ENCODE measurements at regions not wholly inside any gene's neighbourhood (a gene's known extent, or its start where the extent isn't known, plus 50 kb on each side); places are given as distances from the start of the nearest gene placed in this dataset.

DNA sequence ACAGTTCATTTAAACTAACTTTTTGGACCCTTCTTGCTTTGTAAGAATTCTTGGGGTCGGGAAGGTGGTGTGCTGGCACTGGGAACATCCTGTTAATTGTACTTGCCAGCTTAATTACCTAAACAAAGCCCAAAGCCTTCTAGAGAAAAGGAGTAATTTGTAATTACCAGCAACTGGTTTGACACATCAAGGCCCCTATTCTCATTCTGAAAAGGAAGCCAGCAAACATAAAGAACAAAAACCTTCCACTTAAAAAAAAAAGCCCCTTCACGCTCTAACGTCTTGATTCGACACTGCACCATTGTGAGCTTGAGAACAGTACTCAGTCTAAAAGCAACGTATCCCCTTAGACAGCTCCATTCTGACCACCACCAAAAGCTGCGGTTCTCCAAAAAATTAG is 74.7 kb upstream of the RPH3AL start:
- Histone ChIP-seq H3K4me3 (no peak overlapping the region), H3K27ac (ENCODE audit: extremely low read depth, low read depth, low read length) (no peak overlapping the region), H3K27me3 (ENCODE audit: control insufficient read depth in 2 of 2, insufficient read depth in 2 of 2, low read length in 2 of 2) (peaks cover 2 to 14% of the 10 kb centered on the region in 2 experiments; a peak in 2 of 5 replicates), H3K4me2 (ENCODE audit: insufficient read depth, low read length) (no peak overlapping the region), H3K9ac (ENCODE audit: insufficient read depth in 1 of 2, low read depth in 2 of 2, low read length in 2 of 2) (no peak overlapping the region), H3K9me1 (ENCODE audit: control insufficient read depth, insufficient read depth, low read length) (no peaks in the 10 kb centered on the region), H3K79me2 (ENCODE audit: control insufficient read depth, insufficient read depth, low read length) (no peaks in the 10 kb centered on the region), H3K9me3 (replicated peaks; ENCODE audit: control insufficient read depth, insufficient read depth, low read depth, low read length) (no peaks in the 10 kb centered on the region), H3K4me1 (replicated peaks in 1 of 2; ENCODE audit: control insufficient read depth in 2 of 2, insufficient read depth in 2 of 2, low read length in 2 of 2) (peaks cover 0 to 3% of the 10 kb centered on the region in 2 experiments; a peak in 3 of 5 replicates), H2AFZ (ENCODE audit: low read depth, low read length) (no peak overlapping the region), H4K20me1 (replicated peaks; ENCODE audit: control insufficient read depth, insufficient read depth, low read length) (no peaks in the 10 kb centered on the region), H3K36me3 (ENCODE audit: control insufficient read depth, insufficient read depth, low read length) (no peaks in the 10 kb centered on the region)
- ATAC-seq (no peak), DNase-seq (ENCODE audit: extremely low read depth in 1 of 4, low spot score in 3 of 4) (no peak), FAIRE-seq (no peak)
- TF ChIP-seq RAD21 (CRISPR knock-in tag; conservative IDR thresholded peaks at IDR 0.05 in 1 of 2, IDR thresholded peaks at IDR 0.05 in 1 of 2) (no peak), PRPF4 (IDR thresholded peaks at IDR 0.05; ENCODE audit: insufficient read depth, low read depth, low read length, poor library complexity, severe bottlenecking) (no peak), BMI1 (IDR thresholded peaks at IDR 0.05; ENCODE audit: low read length) (no peak), PPARD (CRISPR knock-in tag; IDR thresholded peaks at IDR 0.05) (no peak), U2AF2 (optimal IDR thresholded peaks at IDR 0.05; ENCODE audit: low read depth, low read length) (no peak), BHLHE40 (IDR thresholded peaks at IDR 0.05; ENCODE audit: low read length) (no peak), ZNF644 (tag; IDR thresholded peaks at IDR 0.05; ENCODE audit: low read depth) (no peak), STAG1 (CRISPR knock-in tag; IDR thresholded peaks at IDR 0.05; ENCODE audit: borderline replicate concordance) (no peak), SMAD4 (CRISPR knock-in tag; conservative IDR thresholded peaks at IDR 0.05) (no peak)
- TF ChIP-seq, protein P1, sequence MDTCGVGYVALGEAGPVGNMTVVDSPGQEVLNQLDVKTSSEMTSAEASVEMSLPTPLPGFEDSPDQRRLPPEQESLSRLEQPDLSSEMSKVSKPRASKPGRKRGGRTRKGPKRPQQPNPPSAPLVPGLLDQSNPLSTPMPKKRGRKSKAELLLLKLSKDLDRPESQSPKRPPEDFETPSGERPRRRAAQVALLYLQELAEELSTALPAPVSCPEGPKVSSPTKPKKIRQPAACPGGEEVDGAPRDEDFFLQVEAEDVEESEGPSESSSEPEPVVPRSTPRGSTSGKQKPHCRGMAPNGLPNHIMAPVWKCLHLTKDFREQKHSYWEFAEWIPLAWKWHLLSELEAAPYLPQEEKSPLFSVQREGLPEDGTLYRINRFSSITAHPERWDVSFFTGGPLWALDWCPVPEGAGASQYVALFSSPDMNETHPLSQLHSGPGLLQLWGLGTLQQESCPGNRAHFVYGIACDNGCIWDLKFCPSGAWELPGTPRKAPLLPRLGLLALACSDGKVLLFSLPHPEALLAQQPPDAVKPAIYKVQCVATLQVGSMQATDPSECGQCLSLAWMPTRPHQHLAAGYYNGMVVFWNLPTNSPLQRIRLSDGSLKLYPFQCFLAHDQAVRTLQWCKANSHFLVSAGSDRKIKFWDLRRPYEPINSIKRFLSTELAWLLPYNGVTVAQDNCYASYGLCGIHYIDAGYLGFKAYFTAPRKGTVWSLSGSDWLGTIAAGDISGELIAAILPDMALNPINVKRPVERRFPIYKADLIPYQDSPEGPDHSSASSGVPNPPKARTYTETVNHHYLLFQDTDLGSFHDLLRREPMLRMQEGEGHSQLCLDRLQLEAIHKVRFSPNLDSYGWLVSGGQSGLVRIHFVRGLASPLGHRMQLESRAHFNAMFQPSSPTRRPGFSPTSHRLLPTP (IDR thresholded peaks at IDR 0.05; ENCODE audit: borderline replicate concordance, extremely low read depth, insufficient read length) = no peak
- TF ChIP-seq, protein P2, sequence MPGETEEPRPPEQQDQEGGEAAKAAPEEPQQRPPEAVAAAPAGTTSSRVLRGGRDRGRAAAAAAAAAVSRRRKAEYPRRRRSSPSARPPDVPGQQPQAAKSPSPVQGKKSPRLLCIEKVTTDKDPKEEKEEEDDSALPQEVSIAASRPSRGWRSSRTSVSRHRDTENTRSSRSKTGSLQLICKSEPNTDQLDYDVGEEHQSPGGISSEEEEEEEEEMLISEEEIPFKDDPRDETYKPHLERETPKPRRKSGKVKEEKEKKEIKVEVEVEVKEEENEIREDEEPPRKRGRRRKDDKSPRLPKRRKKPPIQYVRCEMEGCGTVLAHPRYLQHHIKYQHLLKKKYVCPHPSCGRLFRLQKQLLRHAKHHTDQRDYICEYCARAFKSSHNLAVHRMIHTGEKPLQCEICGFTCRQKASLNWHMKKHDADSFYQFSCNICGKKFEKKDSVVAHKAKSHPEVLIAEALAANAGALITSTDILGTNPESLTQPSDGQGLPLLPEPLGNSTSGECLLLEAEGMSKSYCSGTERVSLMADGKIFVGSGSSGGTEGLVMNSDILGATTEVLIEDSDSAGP (CRISPR knock-in tag; IDR thresholded peaks at IDR 0.05) = no peak
- POLR2A ChIA-PET = interaction anchor here (1.3 kb wide), 1 partner anchor 12 kb away, joined by 3 read pairs; no protein-coding TSS in a partner anchor
- in situ Hi-C loops (cut with MboI) = loop anchor here (10.0 kb wide), 1 partner anchor 557 kb away; no protein-coding TSS in a partner anchor
- CTCF ChIA-PET (ENCODE audit: low intra/inter-chr PET ratio) = no interaction called here
- BruUV-seq (replicated peaks) = no TSS peak
- 13% methylated on average over 6 of the region's 6 CpGs for WGBS (ENCODE audit: insufficient coverage, low coverage, missing lambda C conversion rate)
- intact Hi-C loops (cut with micrococcal nuclease) = no loop called here

All from K562 (cell line).